ENCODE measurements at regions not wholly inside any gene's neighbourhood (a gene's known extent, or its start where the extent isn't known, plus 50 kb on each side); places are given as distances from the start of the nearest gene placed in this dataset.

DNA sequence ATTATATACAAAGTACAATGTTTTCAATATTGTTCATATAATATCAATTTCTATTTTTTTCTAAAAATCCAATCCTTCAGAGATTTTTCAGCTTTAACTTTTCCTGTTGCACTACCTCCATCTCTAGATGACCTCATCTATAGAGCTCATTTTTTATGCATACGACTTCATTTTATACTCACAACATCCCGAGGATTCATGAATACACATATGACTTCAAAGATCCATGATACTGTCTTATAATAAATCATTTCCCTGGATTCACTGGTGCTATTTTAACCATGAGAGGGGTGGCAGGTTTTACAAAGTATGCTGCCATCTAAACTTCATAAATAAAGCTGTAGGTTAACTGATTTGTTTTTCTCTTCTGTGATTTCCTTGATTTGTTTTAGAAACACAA, 694.6 kb downstream of the EPHA4 start:
- no peaks in the 10 kb centered on the region for H3K4me1 ChIP-seq (ENCODE audit: insufficient read depth, low read length)
- H3K27me3 ChIP-seq (ENCODE audit: insufficient read depth, low read length): no peaks in the 10 kb centered on the region
- H2BK12ac ChIP-seq (ENCODE audit: insufficient read length, low read depth, low read length): no peak overlapping the region
- no peak overlapping the region for H3K18ac ChIP-seq (ENCODE audit: insufficient read length, low read depth, low read length)
- H4K20me1 ChIP-seq (ENCODE audit: control insufficient read depth, insufficient read depth, insufficient read length): no peaks in the 10 kb centered on the region
- H4K8ac ChIP-seq (replicated peaks; ENCODE audit: insufficient read length, low read depth, low read length): no peak overlapping the region
- no peak overlapping the region for H3K27ac Mint-ChIP-seq
- no peak overlapping the region for H4K5ac ChIP-seq (ENCODE audit: insufficient read length, low read depth, low read length)
- H3K9me3 Mint-ChIP-seq: peaks cover 2 to 4% of the 10 kb centered on the region in 2 experiments; a peak in 2 of 5 replicates
- H3K27ac ChIP-seq (ENCODE audit: insufficient read length, low read depth, low read length): no peak overlapping the region
- H3K4me3 Mint-ChIP-seq: no peak overlapping the region
- H3K14ac ChIP-seq (ENCODE audit: insufficient read depth, low read length): no peak overlapping the region
- H3K9ac ChIP-seq (ENCODE audit: extremely low read depth, insufficient read length, low read length): no peak overlapping the region
- no peaks in the 10 kb centered on the region for H3K79me2 ChIP-seq (ENCODE audit: insufficient read depth, low read length)
- no peaks in the 10 kb centered on the region for H3K79me1 ChIP-seq (ENCODE audit: insufficient read depth, low read depth, low read length, poor library complexity, severe bottlenecking)
- peaks cover 0 to 2% (median 0%) of the 10 kb centered on the region in 3 experiments; a peak in 2 of 7 replicates for H3K36me3 Mint-ChIP-seq (ENCODE audit: insufficient read depth in 1 of 3, low read depth in 3 of 3)
- TF ChIP-seq, protein P1, sequence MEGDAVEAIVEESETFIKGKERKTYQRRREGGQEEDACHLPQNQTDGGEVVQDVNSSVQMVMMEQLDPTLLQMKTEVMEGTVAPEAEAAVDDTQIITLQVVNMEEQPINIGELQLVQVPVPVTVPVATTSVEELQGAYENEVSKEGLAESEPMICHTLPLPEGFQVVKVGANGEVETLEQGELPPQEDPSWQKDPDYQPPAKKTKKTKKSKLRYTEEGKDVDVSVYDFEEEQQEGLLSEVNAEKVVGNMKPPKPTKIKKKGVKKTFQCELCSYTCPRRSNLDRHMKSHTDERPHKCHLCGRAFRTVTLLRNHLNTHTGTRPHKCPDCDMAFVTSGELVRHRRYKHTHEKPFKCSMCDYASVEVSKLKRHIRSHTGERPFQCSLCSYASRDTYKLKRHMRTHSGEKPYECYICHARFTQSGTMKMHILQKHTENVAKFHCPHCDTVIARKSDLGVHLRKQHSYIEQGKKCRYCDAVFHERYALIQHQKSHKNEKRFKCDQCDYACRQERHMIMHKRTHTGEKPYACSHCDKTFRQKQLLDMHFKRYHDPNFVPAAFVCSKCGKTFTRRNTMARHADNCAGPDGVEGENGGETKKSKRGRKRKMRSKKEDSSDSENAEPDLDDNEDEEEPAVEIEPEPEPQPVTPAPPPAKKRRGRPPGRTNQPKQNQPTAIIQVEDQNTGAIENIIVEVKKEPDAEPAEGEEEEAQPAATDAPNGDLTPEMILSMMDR (conservative IDR thresholded peaks at IDR 0.05): no peak
- no peak overlapping the region for H3K4ac ChIP-seq (ENCODE audit: low read depth, low read length)
- H3K4me2 ChIP-seq (ENCODE audit: insufficient read depth, insufficient read length, low read length): no peak overlapping the region
- H3K27me3 Mint-ChIP-seq (ENCODE audit: low read depth): no peaks in the 10 kb centered on the region; the same call in 1 of the 2 replicates
- no peak overlapping the region for H2BK20ac ChIP-seq (ENCODE audit: low read depth, low read length, poor library complexity, severe bottlenecking)
- WGBS (ENCODE audit: extremely low coverage, insufficient read length, low lambda C conversion rate): no CpG with 5 or more reads among the region's 2 CpGs
- H2AFZ ChIP-seq (ENCODE audit: low read length): no peak overlapping the region
- H2AK5ac ChIP-seq (ENCODE audit: insufficient read length, low read length): no peak overlapping the region
- H2BK120ac ChIP-seq (ENCODE audit: low read depth, low read length, poor library complexity, severe bottlenecking): no peak overlapping the region
- no peak overlapping the region for H2BK15ac ChIP-seq (ENCODE audit: low read depth, low read length)
- H3K23me2 ChIP-seq (ENCODE audit: insufficient read length, low read depth, low read length, poor library complexity, severe bottlenecking): no peaks in the 10 kb centered on the region
- no peak overlapping the region for H2BK5ac ChIP-seq (ENCODE audit: insufficient read length, low read length)
- H3K23ac ChIP-seq (ENCODE audit: insufficient read length, low read depth, low read length): no peak overlapping the region
- H3T11ph ChIP-seq (ENCODE audit: low read length): no peak overlapping the region
- H3K4me1 Mint-ChIP-seq: no peaks in the 10 kb centered on the region
- no peaks in the 10 kb centered on the region for H3K9me3 ChIP-seq (ENCODE audit: control insufficient read depth, low read depth, low read length)
- no peak overlapping the region for H4K91ac ChIP-seq (ENCODE audit: insufficient read length, low read depth, low read length)
- H3K56ac ChIP-seq (ENCODE audit: insufficient read length, low read depth, low read length): no peak overlapping the region
- DNase-seq: no peak
